K562 (cell line): ENCODE measurements at regions not wholly inside any gene's neighbourhood (a gene's known extent, or its start where the extent isn't known, plus 50 kb on each side); places are given as distances from the start of the nearest gene placed in this dataset.

ENCODE experiments used
- ATAC-seq: fragments of 200-7000 bp; cut with Tn5 transposase; 3 replicates; pipeline ENCODE4 v1.9.1; 2020; ENCODE audit warnings: moderate library complexity
- BruUV-seq: library from RNA; stranded (reverse); fragments of 400-500 nt; replicated peaks from 2 replicates; lab custom pipeline; 2021; lab: Mats Ljungman, UMichigan
- CTCF ChIA-PET: fragments of 300-600 bp; formaldehyde crosslinking; extraction: SDS; loops from one replicate; lab custom pipeline; 2021; ENCODE audit warnings: low intra/inter-chr PET ratio; lab: Yijun Ruan, JAX
- POLR2A ChIA-PET: fragments of 300-600, 350-650 bp; sonication (Branson Sonifier 250); formaldehyde crosslinking; extraction: SDS; loops from one replicate; lab custom pipeline; 2021; ENCODE audit warnings: antibody characterized with exemption, inconsistent platforms; lab: Yijun Ruan, JAX
- DNase-seq, 4 experiments: peaks; one replicate each; pipeline versions ENCODE4 v3.0.0 to v3.0.0-alpha.2; 2011 to 2018; ENCODE audit warnings: low spot score in 3 of 4, mixed read lengths in 3 of 4; ENCODE audit errors: extremely low read depth in 1 of 4
- FAIRE-seq: peaks from 2 replicates; lab custom pipeline; 2011; peaks lifted over from hg19 to GRCh38; lab: Jason Lieb, UNC
- H2AFZ ChIP-seq: 2 replicates; pipeline ENCODE4 v1.6.0; 2011; ENCODE audit warnings: low read depth, low read length, control low read depth, inconsistent platforms
- H3K27ac ChIP-seq: fragments of 200-600 bp; 3 replicates; pipeline ENCODE4 v1.8.0; 2011; ENCODE audit warnings: low read depth, mild to moderate bottlenecking, control low read depth, inconsistent platforms, low read length, moderate library complexity, mixed read lengths; ENCODE audit errors: extremely low read depth
- H3K27me3 ChIP-seq, 2 experiments: fragments of 300-600 bp in 1 of 2; 2 replicates in 1 of 2; 3 replicates in 1 of 2; pipeline versions ENCODE4 v1.6.0 to v1.8.0; 2011; ENCODE audit warnings: inconsistent platforms in 2 of 2, low read length in 2 of 2, mild to moderate bottlenecking in 1 of 2, mixed read lengths in 1 of 2, moderate library complexity in 1 of 2; ENCODE audit not compliant: control insufficient read depth in 2 of 2, insufficient read depth in 2 of 2
- H3K36me3 ChIP-seq: fragments of 300-600 bp; 3 replicates; pipeline ENCODE4 v1.8.0; 2011; ENCODE audit warnings: mild to moderate bottlenecking, low read length, inconsistent platforms; ENCODE audit not compliant: control insufficient read depth, insufficient read depth
- H3K4me1 ChIP-seq, 2 experiments: fragments of 200-600 bp in 1 of 2; replicated peaks in 1 of 2; 2 replicates in 1 of 2; 3 replicates in 1 of 2; pipeline versions ENCODE4 v1.5.1 to v1.8.0; 2011; ENCODE audit warnings: inconsistent platforms in 2 of 2, low read length in 2 of 2, mild to moderate bottlenecking in 1 of 2, mixed read lengths in 1 of 2, moderate library complexity in 1 of 2; ENCODE audit not compliant: control insufficient read depth in 2 of 2, insufficient read depth in 2 of 2
- H3K4me2 ChIP-seq: 2 replicates; pipeline ENCODE4 v1.6.1; 2011; ENCODE audit warnings: low read length, control low read depth, inconsistent platforms, mixed read lengths; ENCODE audit not compliant: insufficient read depth
- H3K4me3 ChIP-seq: fragments of 200-600 bp; sonication (generic), shearing (Covaris generic); 2 replicates; pipeline ENCODE4 v1.5.1; 2016; ENCODE audit warnings: control low read depth, inconsistent platforms
- H3K79me2 ChIP-seq: fragments of 200-600 bp; 3 replicates; pipeline ENCODE4 v1.8.0; 2011; ENCODE audit warnings: low read length, inconsistent platforms; ENCODE audit not compliant: control insufficient read depth, insufficient read depth
- H3K9ac ChIP-seq, 2 experiments: 2 replicates each; pipeline versions ENCODE4 v1.6.0 to v1.6.1; 2011; ENCODE audit warnings: low read depth in 2 of 2, low read length in 2 of 2, control low read depth in 1 of 2, inconsistent platforms in 1 of 2, mild to moderate bottlenecking in 1 of 2, mixed read lengths in 1 of 2; ENCODE audit not compliant: insufficient read depth in 1 of 2
- H3K9me1 ChIP-seq: one replicate; pipeline ENCODE4 v1.6.0; 2011; ENCODE audit warnings: inconsistent platforms, mild to moderate bottlenecking, low read length, moderate library complexity; ENCODE audit not compliant: control insufficient read depth, insufficient read depth
- H3K9me3 ChIP-seq: replicated peaks from 2 replicates; pipeline ENCODE4 v1.5.1; 2011; ENCODE audit warnings: low read depth, low read length, inconsistent platforms; ENCODE audit not compliant: control insufficient read depth, insufficient read depth
- H4K20me1 ChIP-seq: replicated peaks from 2 replicates; pipeline ENCODE4 v1.6.1; 2011; ENCODE audit warnings: low read length, inconsistent platforms, mixed read lengths; ENCODE audit not compliant: control insufficient read depth, insufficient read depth
- FIP1L1 ChIP-seq: fragments of 200-400 bp; formaldehyde crosslinking; IDR thresholded peaks from 2 replicates; pipeline ENCODE4 v1.6.1; 2018; ENCODE audit warnings: mild to moderate bottlenecking, low read depth, low read length; ENCODE audit not compliant: poor library complexity, severe bottlenecking
- THRB ChIP-seq: fragments of 450-650 bp; formaldehyde crosslinking; conservative IDR thresholded peaks from 2 replicates; pipeline ENCODE4 v1.4.0; 2022; ENCODE audit warnings: mild to moderate bottlenecking, missing genetic modification characterization
- ZC3H8 ChIP-seq: fragments of 450-650 bp; IDR thresholded peaks from 2 replicates; pipeline ENCODE4 v1.6.1; 2017
- WGBS: fragments of 100-300 bp; shearing (Covaris generic); methylation state at CpG from one replicate; pipeline ENCODE4 v1.1.6; 2016; ENCODE audit warnings: low coverage, mixed read lengths; ENCODE audit not compliant: insufficient coverage; ENCODE audit errors: missing lambda C conversion rate; 5-methylcytosine and 5-hydroxymethylcytosine counted together
- in situ Hi-C: fragments of 300-500 bp; cut with MboI; formaldehyde crosslinking; loops from 4 replicates; pipeline ENCODE4 v1.15.0; 2018; ENCODE audit warnings: inconsistent platforms, mixed read lengths
- intact Hi-C: fragments of 100-400 bp; cut with micrococcal nuclease; formaldehyde crosslinking; loops from 2 replicates; pipeline ENCODE4 v1.14.2; 2022
- TF ChIP-seq, protein P1 (sequence below), 3 experiments: IDR thresholded peaks in 2 of 3; conservative IDR thresholded peaks in 1 of 3; 2 replicates each; pipeline ENCODE4 v1.5.1; 2011 to 2012; ENCODE audit warnings: low read length in 3 of 3, mild to moderate bottlenecking in 3 of 3, control low read depth in 2 of 3, improper control_type of control experiment in 1 of 3, inconsistent platforms in 1 of 3, low read depth in 1 of 3, mixed read lengths in 1 of 3, moderate library complexity in 1 of 3; ENCODE audit not compliant: insufficient read depth in 2 of 3

GRCh38 chr2:4354678-4355077, 651.3 kb downstream of the DCDC2C start:
- WGBS: 4% methylated on average over 10 of the region's 10 CpGs

More at GRCh38 chr2:4354678-4355077, 651.3 kb downstream of the DCDC2C start:
- H3K9me3 ChIP-seq: no peaks in the 10 kb centered on the region; the same call in 1 of the 2 replicates
- H3K4me2 ChIP-seq: no peak overlapping the region
- FAIRE-seq (no peak), DNase-seq (peak; percentile 4 to 15 (median 8)), ATAC-seq (no peak)
- no peaks in the 10 kb centered on the region for H4K20me1 ChIP-seq
- no peak overlapping the region for H3K4me3 ChIP-seq
- BruUV-seq: no TSS peak
- no peaks in the 10 kb centered on the region for H3K27me3 ChIP-seq
- ChIA-PET CTCF (no interaction called here), POLR2A (no interaction called here)
- in situ Hi-C loops (no loop called here), intact Hi-C loops (no loop called here)
- no peaks in the 10 kb centered on the region for H3K79me2 ChIP-seq
- no peaks in the 10 kb centered on the region for H3K9me1 ChIP-seq
- no peaks in the 10 kb centered on the region for H3K36me3 ChIP-seq
- no peak overlapping the region for H3K27ac ChIP-seq
- H3K9ac ChIP-seq: no peak overlapping the region
- H2AFZ ChIP-seq: no peak overlapping the region
- no peaks in the 10 kb centered on the region for H3K4me1 ChIP-seq
- no peak for TF ChIP-seq FIP1L1
- TF ChIP-seq, protein P1, sequence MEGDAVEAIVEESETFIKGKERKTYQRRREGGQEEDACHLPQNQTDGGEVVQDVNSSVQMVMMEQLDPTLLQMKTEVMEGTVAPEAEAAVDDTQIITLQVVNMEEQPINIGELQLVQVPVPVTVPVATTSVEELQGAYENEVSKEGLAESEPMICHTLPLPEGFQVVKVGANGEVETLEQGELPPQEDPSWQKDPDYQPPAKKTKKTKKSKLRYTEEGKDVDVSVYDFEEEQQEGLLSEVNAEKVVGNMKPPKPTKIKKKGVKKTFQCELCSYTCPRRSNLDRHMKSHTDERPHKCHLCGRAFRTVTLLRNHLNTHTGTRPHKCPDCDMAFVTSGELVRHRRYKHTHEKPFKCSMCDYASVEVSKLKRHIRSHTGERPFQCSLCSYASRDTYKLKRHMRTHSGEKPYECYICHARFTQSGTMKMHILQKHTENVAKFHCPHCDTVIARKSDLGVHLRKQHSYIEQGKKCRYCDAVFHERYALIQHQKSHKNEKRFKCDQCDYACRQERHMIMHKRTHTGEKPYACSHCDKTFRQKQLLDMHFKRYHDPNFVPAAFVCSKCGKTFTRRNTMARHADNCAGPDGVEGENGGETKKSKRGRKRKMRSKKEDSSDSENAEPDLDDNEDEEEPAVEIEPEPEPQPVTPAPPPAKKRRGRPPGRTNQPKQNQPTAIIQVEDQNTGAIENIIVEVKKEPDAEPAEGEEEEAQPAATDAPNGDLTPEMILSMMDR (IDR thresholded peaks at IDR 0.05 in 2 of 3, conservative IDR thresholded peaks at IDR 0.05 in 1 of 3; ENCODE audit: insufficient read depth in 2 of 3, low read depth in 1 of 3, low read length in 3 of 3): peak in 1 of 3 experiments; percentile 31; a peak in 1 of 6 replicates
- TF ChIP-seq THRB (CRISPR knock-in tag): no peak
- no peak for TF ChIP-seq ZC3H8
